SK-N-SH (cell line): ENCODE measurements at regions not wholly inside any gene's neighbourhood (a gene's known extent, or its start where the extent isn't known, plus 50 kb on each side); places are given as distances from the start of the nearest gene placed in this dataset.

Experiments used
- CTCF ChIP-seq: fragments of 200-600 bp; sonication (generic); IDR thresholded peaks from 2 replicates; pipeline ENCODE4 v1.6.1; 2017; ENCODE audit warnings: antibody characterized with exemption, mild to moderate bottlenecking, moderate library complexity
- EZH2phosphoT487 ChIP-seq: fragments of 200-600 bp; sonication (generic); IDR thresholded peaks from 2 replicates; pipeline ENCODE4 v1.6.1; 2017; ENCODE audit warnings: low read depth, mixed run types, mild to moderate bottlenecking, antibody characterized with exemption, moderate library complexity, borderline replicate concordance
- GABPA ChIP-seq: IDR thresholded peaks from 2 replicates; pipeline ENCODE4 v1.4.0; 2012; ENCODE audit warnings: low read depth, mild to moderate bottlenecking
- NFIC ChIP-seq: IDR thresholded peaks from 2 replicates; pipeline ENCODE4 v1.4.0; 2012; ENCODE audit warnings: borderline replicate concordance
- SIN3A ChIP-seq: IDR thresholded peaks from 2 replicates; pipeline ENCODE4 v1.6.1; 2012; ENCODE audit warnings: low read depth, mild to moderate bottlenecking, low read length, moderate library complexity, borderline replicate concordance
- TEAD4 ChIP-seq: IDR thresholded peaks from 2 replicates; pipeline ENCODE4 v1.4.0; 2012; ENCODE audit warnings: mild to moderate bottlenecking, borderline replicate concordance; ENCODE audit not compliant: insufficient read depth
- USF2 ChIP-seq: fragments of 150-350 bp; IDR thresholded peaks from 2 replicates; pipeline ENCODE4 v1.6.1; 2017; ENCODE audit warnings: antibody characterized with exemption, low read length, low read depth, borderline replicate concordance
- YY1 ChIP-seq: IDR thresholded peaks from 2 replicates; pipeline ENCODE4 v1.4.0; 2012; ENCODE audit warnings: low read depth, mild to moderate bottlenecking

- no peak for TF ChIP-seq SIN3A
- no peak for TF ChIP-seq CTCF
- TF ChIP-seq NFIC, result no peak
- no peak for TF ChIP-seq TEAD4
- no peak for TF ChIP-seq YY1
- TF ChIP-seq USF2, result no peak
- TF ChIP-seq EZH2phosphoT487, result no peak
- no peak for TF ChIP-seq GABPA
Measured at GRCh38 chr20:50304923-50305635, 114.4 kb downstream of the CEBPB start.
